ENCODE measurements at regions not wholly inside any gene's neighbourhood (a gene's known extent, or its start where the extent isn't known, plus 50 kb on each side); places are given as distances from the start of the nearest gene placed in this dataset.

DNA sequence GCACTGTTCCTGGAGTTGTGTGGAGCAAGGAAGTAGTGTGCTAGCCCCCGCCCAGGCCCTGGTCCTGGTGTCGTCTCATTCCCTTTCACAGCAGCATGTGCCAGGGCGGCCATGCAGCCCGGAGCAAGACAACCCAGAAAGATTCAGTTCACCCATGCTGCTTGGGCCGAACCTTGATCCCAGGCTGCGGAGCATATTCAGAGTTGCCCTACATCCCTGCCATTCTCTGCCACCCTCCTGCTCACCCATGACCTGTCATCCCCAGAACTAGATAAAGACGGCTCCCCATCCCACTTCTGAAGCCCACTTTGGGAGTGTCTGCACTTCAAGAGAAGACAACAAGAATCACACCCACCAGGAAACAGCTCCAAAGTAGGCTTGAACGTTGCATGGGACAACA is 2452.5 kb downstream of the TP53TG3F start:
- Histone ChIP-seq H3K27me3 (ENCODE audit: control insufficient read depth, insufficient read depth, low read length) (no peaks in the 10 kb centered on the region), H3K4me3 (ENCODE audit: low read depth in 2 of 2, low read length in 2 of 2) (no peak overlapping the region), H3K27ac (ENCODE audit: low read length) (no peak overlapping the region), H3K9me3 (ENCODE audit: control insufficient read depth, insufficient read depth, low read depth, low read length) (no peaks in the 10 kb centered on the region), H3K4me1 (ENCODE audit: control insufficient read depth, insufficient read depth, low read length) (no peaks in the 10 kb centered on the region), H3K36me3 (ENCODE audit: control insufficient read depth, insufficient read depth, low read length) (no peaks in the 10 kb centered on the region)
- DNase-seq (ENCODE audit: low read depth, low spot score) (no peak), ATAC-seq (no peak)
- TF ChIP-seq SIN3A (IDR thresholded peaks at IDR 0.05; ENCODE audit: borderline replicate concordance, insufficient read depth, low read depth, low read length), result no peak
- TF ChIP-seq, protein P1, sequence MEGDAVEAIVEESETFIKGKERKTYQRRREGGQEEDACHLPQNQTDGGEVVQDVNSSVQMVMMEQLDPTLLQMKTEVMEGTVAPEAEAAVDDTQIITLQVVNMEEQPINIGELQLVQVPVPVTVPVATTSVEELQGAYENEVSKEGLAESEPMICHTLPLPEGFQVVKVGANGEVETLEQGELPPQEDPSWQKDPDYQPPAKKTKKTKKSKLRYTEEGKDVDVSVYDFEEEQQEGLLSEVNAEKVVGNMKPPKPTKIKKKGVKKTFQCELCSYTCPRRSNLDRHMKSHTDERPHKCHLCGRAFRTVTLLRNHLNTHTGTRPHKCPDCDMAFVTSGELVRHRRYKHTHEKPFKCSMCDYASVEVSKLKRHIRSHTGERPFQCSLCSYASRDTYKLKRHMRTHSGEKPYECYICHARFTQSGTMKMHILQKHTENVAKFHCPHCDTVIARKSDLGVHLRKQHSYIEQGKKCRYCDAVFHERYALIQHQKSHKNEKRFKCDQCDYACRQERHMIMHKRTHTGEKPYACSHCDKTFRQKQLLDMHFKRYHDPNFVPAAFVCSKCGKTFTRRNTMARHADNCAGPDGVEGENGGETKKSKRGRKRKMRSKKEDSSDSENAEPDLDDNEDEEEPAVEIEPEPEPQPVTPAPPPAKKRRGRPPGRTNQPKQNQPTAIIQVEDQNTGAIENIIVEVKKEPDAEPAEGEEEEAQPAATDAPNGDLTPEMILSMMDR (IDR thresholded peaks at IDR 0.05), result no peak
- no peak for TF ChIP-seq POLR2AphosphoS5 (IDR thresholded peaks at IDR 0.05; ENCODE audit: low read depth, low read length)
- TF ChIP-seq TCF7L2 (IDR thresholded peaks at IDR 0.05; ENCODE audit: low read depth, low read length), result no peak
- TF ChIP-seq, protein P2, sequence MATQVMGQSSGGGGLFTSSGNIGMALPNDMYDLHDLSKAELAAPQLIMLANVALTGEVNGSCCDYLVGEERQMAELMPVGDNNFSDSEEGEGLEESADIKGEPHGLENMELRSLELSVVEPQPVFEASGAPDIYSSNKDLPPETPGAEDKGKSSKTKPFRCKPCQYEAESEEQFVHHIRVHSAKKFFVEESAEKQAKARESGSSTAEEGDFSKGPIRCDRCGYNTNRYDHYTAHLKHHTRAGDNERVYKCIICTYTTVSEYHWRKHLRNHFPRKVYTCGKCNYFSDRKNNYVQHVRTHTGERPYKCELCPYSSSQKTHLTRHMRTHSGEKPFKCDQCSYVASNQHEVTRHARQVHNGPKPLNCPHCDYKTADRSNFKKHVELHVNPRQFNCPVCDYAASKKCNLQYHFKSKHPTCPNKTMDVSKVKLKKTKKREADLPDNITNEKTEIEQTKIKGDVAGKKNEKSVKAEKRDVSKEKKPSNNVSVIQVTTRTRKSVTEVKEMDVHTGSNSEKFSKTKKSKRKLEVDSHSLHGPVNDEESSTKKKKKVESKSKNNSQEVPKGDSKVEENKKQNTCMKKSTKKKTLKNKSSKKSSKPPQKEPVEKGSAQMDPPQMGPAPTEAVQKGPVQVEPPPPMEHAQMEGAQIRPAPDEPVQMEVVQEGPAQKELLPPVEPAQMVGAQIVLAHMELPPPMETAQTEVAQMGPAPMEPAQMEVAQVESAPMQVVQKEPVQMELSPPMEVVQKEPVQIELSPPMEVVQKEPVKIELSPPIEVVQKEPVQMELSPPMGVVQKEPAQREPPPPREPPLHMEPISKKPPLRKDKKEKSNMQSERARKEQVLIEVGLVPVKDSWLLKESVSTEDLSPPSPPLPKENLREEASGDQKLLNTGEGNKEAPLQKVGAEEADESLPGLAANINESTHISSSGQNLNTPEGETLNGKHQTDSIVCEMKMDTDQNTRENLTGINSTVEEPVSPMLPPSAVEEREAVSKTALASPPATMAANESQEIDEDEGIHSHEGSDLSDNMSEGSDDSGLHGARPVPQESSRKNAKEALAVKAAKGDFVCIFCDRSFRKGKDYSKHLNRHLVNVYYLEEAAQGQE (IDR thresholded peaks at IDR 0.05; ENCODE audit: insufficient read depth in 1 of 2, low read depth in 2 of 2, low read length in 1 of 2), result no peak
- CTCF ChIA-PET, result no interaction called here
- no TSS peak for BruUV-seq (replicated peaks)
- intact Hi-C loops (cut with micrococcal nuclease; ENCODE audit: unreplicated experiment), result no loop called here
- POLR2A ChIA-PET, result no interaction called here
- in situ Hi-C loops (cut with HindIII; ENCODE audit: low pct_unique_long_range_greater_than_20kb, low sequenced_read_pairs), result no loop called here

DNA sequence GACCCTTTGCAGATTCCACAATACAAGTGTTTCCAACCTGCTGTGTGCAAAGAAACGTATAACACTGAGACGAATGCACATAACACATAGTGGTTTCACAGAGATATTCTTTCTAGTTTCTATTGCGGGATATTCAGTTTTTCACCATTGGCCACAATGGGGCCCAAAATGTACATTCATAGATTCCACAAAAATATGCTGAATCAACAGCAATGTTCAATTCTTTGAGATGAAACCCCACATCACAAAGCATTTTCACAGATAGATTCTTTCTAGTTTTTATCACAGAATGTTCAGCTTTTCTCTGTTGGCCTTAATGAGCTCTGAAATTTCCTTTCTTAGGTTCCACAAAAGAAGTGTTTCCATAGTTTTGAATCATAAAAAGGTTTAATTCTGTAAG is 2472.3 kb downstream of the TP53TG3F start:
- no peaks in the 10 kb centered on the region for H3K9me3 ChIP-seq (ENCODE audit: control insufficient read depth, insufficient read depth, low read depth, low read length)
- intact Hi-C loops (cut with micrococcal nuclease; ENCODE audit: unreplicated experiment) (no loop called here), in situ Hi-C loops (cut with HindIII; ENCODE audit: low pct_unique_long_range_greater_than_20kb, low sequenced_read_pairs) (no loop called here)
- POLR2A ChIA-PET, result no interaction called here
- no peak overlapping the region for H3K4me3 ChIP-seq (ENCODE audit: low read depth in 2 of 2, low read length in 2 of 2)
- H3K27me3 ChIP-seq (ENCODE audit: control insufficient read depth, insufficient read depth, low read length), result no peaks in the 10 kb centered on the region
- no peak overlapping the region for H3K27ac ChIP-seq (ENCODE audit: low read length)
- H3K36me3 ChIP-seq (ENCODE audit: control insufficient read depth, insufficient read depth, low read length), result no peaks in the 10 kb centered on the region
- no peaks in the 10 kb centered on the region for H3K4me1 ChIP-seq (ENCODE audit: control insufficient read depth, insufficient read depth, low read length)
- BruUV-seq (replicated peaks), result no TSS peak
- TF ChIP-seq TCF7L2 (IDR thresholded peaks at IDR 0.05; ENCODE audit: low read depth, low read length) (no peak), SIN3A (IDR thresholded peaks at IDR 0.05; ENCODE audit: borderline replicate concordance, insufficient read depth, low read depth, low read length) (no peak), POLR2AphosphoS5 (IDR thresholded peaks at IDR 0.05; ENCODE audit: low read depth, low read length) (no peak)
- TF ChIP-seq, protein P1 (IDR thresholded peaks at IDR 0.05), result no peak
- TF ChIP-seq, protein P2 (IDR thresholded peaks at IDR 0.05; ENCODE audit: insufficient read depth in 1 of 2, low read depth in 2 of 2, low read length in 1 of 2), result no peak
- CTCF ChIA-PET, result no interaction called here
- ATAC-seq, result no peak
- no peak for DNase-seq (ENCODE audit: low read depth, low spot score)

Measured in Panc1 (cell line).